Uterus (tissue), 3 donors: ENCODE measurements at regions not wholly inside any gene's neighbourhood (a gene's known extent, or its start where the extent isn't known, plus 50 kb on each side); places are given as distances from the start of the nearest gene placed in this dataset.

Source experiments
- DNase-seq, 2 donors: peaks; one replicate each; pipeline ENCODE4 v3.0.0-alpha.2; 2019 to 2020
- H3K27ac ChIP-seq, 2 donors: fragments of 200-600 bp; sonication (generic); 1 replicate in 1 of 2; 2 replicates in 1 of 2; pipeline ENCODE4 v1.5.1; 2016 to 2018
- H3K27me3 ChIP-seq, 2 donors: fragments of 200-600 bp; sonication (generic); one replicate each; pipeline ENCODE4 v1.5.1; 2018 to 2019; ENCODE audit warnings: control low read depth in 1 of 2
- H3K36me3 ChIP-seq, 2 donors: fragments of 200-600 bp; sonication (generic); one replicate each; pipeline ENCODE4 v1.5.1; 2019; ENCODE audit warnings: control low read depth in 1 of 2
- H3K4me1 ChIP-seq, 2 donors: fragments of 200-600 bp; sonication (generic); one replicate each; pipeline ENCODE4 v1.5.1; 2018 to 2019; ENCODE audit warnings: control low read depth in 1 of 2
- H3K4me3 ChIP-seq, 2 donors: fragments of 200-600 bp; sonication (generic); 1 replicate in 1 of 2; 2 replicates in 1 of 2; pipeline ENCODE4 v1.5.1; 2018 to 2019; ENCODE audit warnings: mild to moderate bottlenecking in 1 of 2
- H3K9me3 ChIP-seq, 2 donors: fragments of 200-600 bp; sonication (generic); one replicate each; pipeline ENCODE4 v1.5.1; 2019; ENCODE audit warnings: control low read depth in 1 of 2
- POLR2A ChIP-seq, 2 donors: fragments of 450-650 bp; IDR thresholded peaks; one replicate each; pipeline ENCODE4 v1.6.1; 2016; ENCODE audit warnings: antibody characterized with exemption in 2 of 2, mild to moderate bottlenecking in 1 of 2, moderate library complexity in 1 of 2
- intact Hi-C: fragments of 100-400 bp; cut with DNase I; formaldehyde crosslinking; loops from one replicate; pipeline ENCODE4 v1.15.1; 2023; ENCODE audit warnings: low total_unique reads
- TF ChIP-seq, protein P1 (sequence below), 4 experiments: fragments of 200-600 bp in 2 of 4; fragments of 450-650 bp in 2 of 4; sonication (generic) in 2 of 4; IDR thresholded peaks; one replicate each; pipeline ENCODE4 v1.5.1; 2016 to 2019; ENCODE audit warnings: antibody characterized with exemption in 4 of 4, mild to moderate bottlenecking in 2 of 4, moderate library complexity in 1 of 4
- donor health status: DM: yes; HTN: yes; CAD: no.

DNA sequence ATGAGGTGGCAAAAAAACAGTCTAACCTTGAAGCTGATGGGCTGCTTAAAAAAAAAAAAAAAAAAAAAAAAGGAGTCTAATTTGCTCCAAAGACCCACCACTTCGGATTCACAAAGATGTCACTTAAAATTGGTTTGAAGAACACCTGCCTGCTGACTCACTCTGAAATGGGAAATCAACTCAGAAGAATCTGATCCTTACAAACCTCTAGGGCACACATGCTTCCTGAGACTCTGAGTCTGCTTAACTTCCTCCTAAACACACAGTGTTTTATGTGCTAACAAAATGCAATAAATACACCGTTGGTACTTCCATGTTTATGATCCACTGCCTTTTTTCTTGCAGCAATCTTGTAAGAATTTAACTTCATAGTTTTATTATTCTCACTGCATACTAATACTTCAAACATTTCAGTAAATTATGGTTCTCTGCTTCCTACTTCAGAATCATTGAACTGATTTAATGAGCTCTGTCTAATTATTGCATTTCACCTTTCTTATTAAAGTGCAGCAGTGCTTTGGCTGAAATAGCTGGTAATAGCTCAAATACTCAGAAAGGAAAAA, 73.0 kb upstream of the FRMD4B start:
- no peaks in the 10 kb centered on the region for H3K27me3 ChIP-seq
- intact Hi-C loops = no loop called here
- no peak overlapping the region for H3K4me3 ChIP-seq
- H3K27ac ChIP-seq = no peak overlapping the region
- H3K9me3 ChIP-seq = no peaks in the 10 kb centered on the region
- no peak for TF ChIP-seq POLR2A (IDR thresholded peaks at IDR 0.05)
- TF ChIP-seq, protein P1, sequence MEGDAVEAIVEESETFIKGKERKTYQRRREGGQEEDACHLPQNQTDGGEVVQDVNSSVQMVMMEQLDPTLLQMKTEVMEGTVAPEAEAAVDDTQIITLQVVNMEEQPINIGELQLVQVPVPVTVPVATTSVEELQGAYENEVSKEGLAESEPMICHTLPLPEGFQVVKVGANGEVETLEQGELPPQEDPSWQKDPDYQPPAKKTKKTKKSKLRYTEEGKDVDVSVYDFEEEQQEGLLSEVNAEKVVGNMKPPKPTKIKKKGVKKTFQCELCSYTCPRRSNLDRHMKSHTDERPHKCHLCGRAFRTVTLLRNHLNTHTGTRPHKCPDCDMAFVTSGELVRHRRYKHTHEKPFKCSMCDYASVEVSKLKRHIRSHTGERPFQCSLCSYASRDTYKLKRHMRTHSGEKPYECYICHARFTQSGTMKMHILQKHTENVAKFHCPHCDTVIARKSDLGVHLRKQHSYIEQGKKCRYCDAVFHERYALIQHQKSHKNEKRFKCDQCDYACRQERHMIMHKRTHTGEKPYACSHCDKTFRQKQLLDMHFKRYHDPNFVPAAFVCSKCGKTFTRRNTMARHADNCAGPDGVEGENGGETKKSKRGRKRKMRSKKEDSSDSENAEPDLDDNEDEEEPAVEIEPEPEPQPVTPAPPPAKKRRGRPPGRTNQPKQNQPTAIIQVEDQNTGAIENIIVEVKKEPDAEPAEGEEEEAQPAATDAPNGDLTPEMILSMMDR (IDR thresholded peaks at IDR 0.05) = no peak
- H3K36me3 ChIP-seq = no peaks in the 10 kb centered on the region
- DNase-seq = no peak
- H3K4me1 ChIP-seq = no peaks in the 10 kb centered on the region

DNA sequence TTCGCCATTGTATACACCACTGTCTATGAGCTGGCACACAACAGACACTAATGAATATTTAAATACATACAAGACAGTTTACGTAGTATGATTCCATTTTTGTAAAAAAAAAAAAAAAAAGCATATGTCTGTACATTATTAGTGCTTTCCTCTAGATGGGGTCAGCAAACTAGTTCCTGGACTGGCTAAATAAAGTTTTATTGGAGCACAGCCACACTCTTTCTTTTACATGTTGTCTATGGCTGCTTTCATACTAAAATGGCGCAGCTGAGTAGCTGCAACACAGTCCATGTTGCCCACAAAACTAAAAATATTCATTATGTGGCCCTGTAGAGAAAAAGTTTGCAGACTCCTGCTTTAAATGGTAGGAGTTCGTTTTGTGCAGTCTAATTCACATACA, 70.7 kb upstream of the FRMD4B start:
- H3K4me3 ChIP-seq = no peak overlapping the region
- intact Hi-C loops = no loop called here
- no peaks in the 10 kb centered on the region for H3K36me3 ChIP-seq
- H3K27ac ChIP-seq = no peak overlapping the region
- H3K27me3 ChIP-seq = no peaks in the 10 kb centered on the region
- no peaks in the 10 kb centered on the region for H3K9me3 ChIP-seq
- no peaks in the 10 kb centered on the region for H3K4me1 ChIP-seq
- DNase-seq = no peak
- TF ChIP-seq, protein P1 (IDR thresholded peaks at IDR 0.05) = no peak
- TF ChIP-seq POLR2A (IDR thresholded peaks at IDR 0.05) = no peak

GRCh38 chr3:69454204-69454787, 68.4 kb upstream of the FRMD4B start:
- H3K4me1 ChIP-seq = no peaks in the 10 kb centered on the region
- DNase-seq = no peak
- H3K9me3 ChIP-seq = no peaks in the 10 kb centered on the region
- intact Hi-C loops = no loop called here
- TF ChIP-seq, protein P1 (IDR thresholded peaks at IDR 0.05) = no peak
- no peak for TF ChIP-seq POLR2A (IDR thresholded peaks at IDR 0.05)
- H3K4me3 ChIP-seq = no peak overlapping the region
- no peaks in the 10 kb centered on the region for H3K36me3 ChIP-seq
- H3K27ac ChIP-seq = no peak overlapping the region
- no peaks in the 10 kb centered on the region for H3K27me3 ChIP-seq

- TF ChIP-seq, protein P1 (IDR thresholded peaks at IDR 0.05) = no peak
- no peak for TF ChIP-seq POLR2A (IDR thresholded peaks at IDR 0.05)
- Histone ChIP-seq H3K4me1 (no peaks in the 10 kb centered on the region), H3K4me3 (no peak overlapping the region), H3K9me3 (no peaks in the 10 kb centered on the region), H3K27me3 (no peaks in the 10 kb centered on the region), H3K36me3 (no peaks in the 10 kb centered on the region), H3K27ac (no peak overlapping the region)
- intact Hi-C loops = no loop called here
- no peak for DNase-seq
Observed at GRCh38 chr3:69452295-69452694, 66.4 kb upstream of the FRMD4B start.

GRCh38 chr3:69451594-69451993, 65.7 kb upstream of the FRMD4B start:
- Histone ChIP-seq H3K27ac (no peak overlapping the region), H3K9me3 (no peaks in the 10 kb centered on the region), H3K27me3 (no peaks in the 10 kb centered on the region), H3K4me3 (no peak overlapping the region), H3K36me3 (no peaks in the 10 kb centered on the region), H3K4me1 (no peaks in the 10 kb centered on the region)
- TF ChIP-seq, protein P1 (IDR thresholded peaks at IDR 0.05) = no peak
- TF ChIP-seq POLR2A (IDR thresholded peaks at IDR 0.05) = no peak
- no peak for DNase-seq
- intact Hi-C loops = no loop called here
